ENCODE measurements at regions not wholly inside any gene's neighbourhood (a gene's known extent, or its start where the extent isn't known, plus 50 kb on each side); places are given as distances from the start of the nearest gene placed in this dataset.
"Not testable (repeated sequence)": the region's sequence is repeated elsewhere in the genome, so short reads cannot be mapped to it uniquely, and the experiment has no call there.

DNA sequence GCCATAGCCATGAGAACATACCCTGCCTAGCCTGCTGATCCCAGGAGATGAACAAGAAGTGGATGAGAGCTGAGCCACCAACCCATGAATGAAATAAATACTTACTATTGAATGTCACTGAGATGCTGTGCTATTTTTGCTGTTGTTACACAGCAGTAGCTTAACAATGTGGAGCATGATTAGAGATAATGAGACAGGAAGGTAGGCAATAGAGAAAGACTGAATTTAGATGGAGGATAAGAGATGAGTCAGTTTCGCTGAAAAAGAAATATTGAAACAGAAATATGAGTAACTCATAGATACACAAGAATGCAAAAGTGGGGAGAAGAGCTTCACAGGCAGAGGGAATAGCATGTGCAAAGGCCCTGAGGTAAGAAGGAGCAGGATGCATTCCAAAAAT, 94.9 kb upstream of the TOP1 start:
- DNase-seq (ENCODE audit: low read depth), result no peak

GRCh38 chr20:40938020-40938419, 90.6 kb upstream of the TOP1 start:
- DNase-seq (ENCODE audit: low read depth), result no peak

- DNase-seq (ENCODE audit: low read depth), result no peak
Measured at GRCh38 chr20:40939667-40940066, 89.0 kb upstream of the TOP1 start.

GRCh38 chr20:40941133-40941610, 87.5 kb upstream of the TOP1 start:
- DNase-seq (ENCODE audit: low read depth), result no peak

DNA sequence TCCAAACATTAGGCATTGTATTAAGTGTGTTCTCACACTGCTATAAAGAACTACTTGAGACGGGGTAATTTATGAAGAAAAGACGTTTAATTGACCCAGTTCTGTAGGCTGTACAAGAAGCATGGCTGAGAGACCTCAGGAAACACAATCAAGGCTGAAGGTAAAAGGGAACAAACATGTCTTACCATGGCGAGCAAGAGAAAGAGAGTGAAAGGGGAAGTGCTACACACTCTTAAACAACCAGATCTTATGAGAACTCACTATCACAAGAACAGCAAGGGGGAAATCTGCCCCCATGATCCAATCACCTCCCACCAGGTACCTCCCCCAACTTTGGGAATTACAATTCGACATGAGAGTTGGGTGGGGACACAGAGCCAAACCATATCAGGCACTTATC, 86.6 kb upstream of the TOP1 start:
- no peak for DNase-seq (ENCODE audit: low read depth)

- DNase-seq (ENCODE audit: low read depth), result no peak
Measured at GRCh38 chr20:40942775-40943174, 85.8 kb upstream of the TOP1 start.

DNA sequence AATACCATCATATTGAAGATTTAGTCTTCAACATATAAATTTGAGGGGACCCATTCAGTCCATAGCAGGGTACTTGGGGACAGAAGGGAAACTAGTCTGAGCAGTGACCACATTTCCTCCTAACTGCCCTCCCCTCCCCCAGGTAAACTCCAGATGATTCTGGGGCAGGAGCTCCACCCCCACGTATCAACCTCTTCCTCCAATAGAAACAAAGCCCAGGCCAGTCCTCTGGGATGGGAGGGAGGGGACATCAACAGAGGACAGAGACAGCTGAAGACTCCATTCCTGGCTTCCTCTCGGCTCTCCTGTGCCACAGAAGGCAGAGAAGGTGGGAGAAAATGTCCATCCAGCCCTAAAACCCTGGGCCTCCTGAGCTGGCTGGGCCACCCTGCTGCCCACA, 85.0 kb upstream of the TOP1 start:
- no peak for DNase-seq (ENCODE audit: low read depth)

GRCh38 chr20:40945189-40945588, 83.4 kb upstream of the TOP1 start:
- no peak for DNase-seq (ENCODE audit: low read depth)

DNA sequence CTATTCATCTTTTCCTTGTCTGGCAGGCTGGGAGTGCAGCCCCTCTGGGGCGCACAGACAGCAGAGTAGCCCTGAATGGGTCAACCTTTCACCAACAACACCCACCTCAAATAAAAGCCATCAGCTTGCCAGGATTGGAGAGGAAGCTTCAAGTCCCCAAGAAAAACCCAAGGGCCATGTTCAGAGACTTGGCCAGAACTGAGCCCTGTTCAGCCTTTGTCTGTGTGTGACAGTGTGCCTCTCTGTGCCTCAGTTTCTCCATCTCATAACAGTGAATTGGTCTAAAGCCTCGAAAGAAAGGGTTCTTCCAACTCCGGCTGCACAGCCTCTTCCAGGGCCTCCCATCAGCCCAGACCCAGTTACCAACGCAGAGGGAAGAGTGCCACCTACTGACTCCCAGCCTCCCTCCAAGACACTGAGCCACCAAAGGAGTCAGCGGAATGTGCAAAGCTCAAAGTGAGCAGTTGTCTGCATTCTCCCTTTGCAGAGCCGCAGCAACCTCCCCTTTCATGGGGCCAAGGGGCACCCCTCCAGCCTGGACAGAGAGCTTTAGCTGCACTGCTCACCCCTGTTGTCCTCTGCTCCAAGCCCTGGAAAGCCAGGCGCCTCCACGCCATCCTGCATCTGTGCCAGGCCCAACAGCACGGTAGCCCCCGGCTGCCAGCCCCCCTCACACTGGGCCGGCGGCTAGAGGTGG, 82.7 kb upstream of the TOP1 start:
- peak; percentile 69 for DNase-seq (ENCODE audit: low read depth)

GRCh38 chr20:40946451-40946850, 82.2 kb upstream of the TOP1 start:
- no peak for DNase-seq (ENCODE audit: low read depth)

DNA sequence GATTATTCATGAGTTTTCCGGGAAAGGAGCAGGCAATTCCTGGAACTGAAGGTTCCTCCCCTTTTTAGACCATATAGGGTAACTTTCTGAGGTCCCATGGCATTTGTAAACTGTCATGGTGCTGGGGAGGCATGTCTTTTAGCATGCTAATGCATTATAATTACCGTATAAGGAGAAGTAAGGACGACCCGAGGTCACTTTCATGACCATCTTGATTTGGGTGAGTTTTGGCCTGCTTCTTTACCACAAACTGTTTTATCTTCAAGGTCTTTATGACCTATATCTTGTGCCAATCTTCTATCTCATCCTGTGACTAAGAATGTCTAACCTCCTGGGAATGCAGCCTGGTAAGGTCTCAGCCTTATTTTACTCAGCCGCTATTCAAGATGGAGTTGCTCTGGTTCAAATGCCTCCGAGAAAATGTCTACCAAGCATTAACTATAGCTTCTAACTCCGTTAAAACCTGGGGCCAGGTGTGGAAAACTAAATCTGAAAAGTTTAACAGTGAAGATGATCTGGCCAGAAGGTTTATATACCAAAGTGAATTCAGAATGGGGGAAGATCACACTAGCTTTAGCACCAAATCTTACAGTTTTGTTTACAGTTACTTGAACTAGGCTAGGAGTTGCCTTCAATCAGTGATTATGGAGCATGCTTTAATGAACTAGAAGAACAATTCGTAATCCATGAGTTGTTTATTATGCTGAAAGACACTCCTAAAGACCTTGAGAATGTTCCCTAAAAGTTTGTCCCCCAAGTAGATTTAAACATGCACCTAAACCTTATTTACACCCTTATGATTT, 80.0 kb upstream of the TOP1 start:
- peak; percentile 24 for DNase-seq (ENCODE audit: low read depth)

DNA sequence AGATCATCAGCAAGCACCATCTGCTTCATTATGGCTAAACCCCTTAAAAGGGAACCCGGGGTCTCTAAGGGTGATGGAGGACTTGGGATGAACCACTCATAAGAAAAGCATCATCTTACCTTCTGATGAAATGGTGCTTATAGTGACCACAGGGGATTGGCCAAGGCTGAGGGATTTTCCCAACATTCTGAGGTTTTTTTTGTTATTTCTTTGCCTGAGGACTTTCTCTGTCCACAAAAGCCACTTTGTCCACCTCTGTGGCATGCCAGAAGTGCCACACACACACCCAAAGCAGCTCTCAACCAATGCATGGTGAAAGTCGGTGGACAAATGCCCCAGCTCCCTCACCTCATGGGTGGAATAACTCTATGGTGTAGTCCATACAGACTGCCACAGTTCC, 79.3 kb upstream of the TOP1 start:
- no peak for DNase-seq (ENCODE audit: low read depth)

DNA sequence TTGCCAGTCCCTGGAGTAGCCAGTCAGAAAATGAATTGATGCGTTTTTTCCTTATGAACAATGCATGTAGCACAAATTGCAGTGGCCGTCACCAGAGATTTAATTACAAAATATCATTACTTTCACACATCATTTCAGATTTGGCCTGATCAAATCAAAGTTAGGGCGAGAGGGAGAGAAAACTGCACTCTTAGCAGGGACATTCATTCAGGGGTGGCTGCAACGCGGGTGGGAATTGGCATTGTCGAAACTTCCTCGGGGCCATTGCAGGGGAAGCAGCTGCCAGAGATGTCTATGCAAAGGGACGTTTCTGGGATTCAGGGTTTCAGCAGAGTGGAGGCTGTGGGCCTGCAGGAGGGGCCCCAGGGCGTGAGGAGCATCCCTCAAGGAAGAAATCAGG, 76.5 kb upstream of the TOP1 start:
- DNase-seq (ENCODE audit: low read depth), result no peak

GRCh38 chr20:40953416-40953815, 75.2 kb upstream of the TOP1 start:
- no peak for DNase-seq (ENCODE audit: low read depth)

- DNase-seq (ENCODE audit: low read depth), result peak; percentile 48
Measured at GRCh38 chr20:40953856-40954255, 74.8 kb upstream of the TOP1 start.

DNA sequence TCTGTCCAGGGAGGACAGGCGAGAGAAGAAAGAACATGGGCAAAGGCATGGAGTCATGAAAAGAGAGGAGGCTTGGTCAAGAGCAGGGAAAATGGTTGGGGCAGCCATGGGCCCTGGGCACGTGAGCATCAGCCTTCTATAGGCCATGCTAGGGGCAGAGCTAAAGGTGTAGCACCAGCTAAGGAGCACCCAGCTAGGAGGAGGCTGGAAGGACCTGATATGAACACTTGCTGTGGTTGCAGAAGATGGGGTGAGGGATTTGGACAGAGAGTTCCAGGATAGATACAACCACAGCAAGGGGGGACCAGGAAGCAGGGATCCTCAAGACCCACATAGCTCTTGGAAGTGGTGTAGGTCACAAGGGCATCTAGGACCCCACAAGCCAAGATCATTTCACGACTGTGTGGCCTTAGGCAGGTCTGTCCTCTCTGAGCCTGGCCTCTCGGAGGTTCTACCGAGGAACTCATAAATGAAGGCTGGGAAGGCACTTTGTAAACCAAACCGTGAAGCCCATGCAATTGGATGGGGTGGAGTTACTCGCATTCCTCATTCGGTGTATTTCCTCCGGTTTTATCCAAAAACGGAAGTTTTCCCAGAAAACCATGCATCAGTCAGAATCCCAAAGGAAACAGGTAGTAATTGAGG, 74.0 kb upstream of the TOP1 start:
- no peak for DNase-seq (ENCODE audit: low read depth)

GRCh38 chr20:40955326-40955725, 73.3 kb upstream of the TOP1 start:
- DNase-seq (ENCODE audit: low read depth), result no peak

DNA sequence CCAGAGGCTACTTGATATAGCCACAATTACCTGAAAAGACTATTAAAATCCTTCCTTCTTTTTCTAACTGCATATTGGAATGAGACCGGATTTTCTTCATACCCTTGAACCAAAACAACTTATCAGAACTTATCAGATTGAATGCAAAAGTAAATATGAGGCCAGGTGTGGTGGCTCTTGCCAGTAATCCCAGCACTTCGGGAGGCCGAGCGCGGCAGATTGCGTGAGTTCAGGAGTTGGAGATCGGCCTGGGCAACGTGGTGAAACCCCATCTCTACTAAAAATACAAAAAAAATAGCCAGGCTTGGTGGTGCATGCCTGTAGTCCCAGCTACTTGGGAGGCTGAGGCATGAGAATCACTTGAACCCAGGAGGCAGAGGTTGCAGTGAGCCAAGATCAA, 72.8 kb upstream of the TOP1 start:
- DNase-seq (ENCODE audit: low read depth), result not testable (repeated sequence)

DNA sequence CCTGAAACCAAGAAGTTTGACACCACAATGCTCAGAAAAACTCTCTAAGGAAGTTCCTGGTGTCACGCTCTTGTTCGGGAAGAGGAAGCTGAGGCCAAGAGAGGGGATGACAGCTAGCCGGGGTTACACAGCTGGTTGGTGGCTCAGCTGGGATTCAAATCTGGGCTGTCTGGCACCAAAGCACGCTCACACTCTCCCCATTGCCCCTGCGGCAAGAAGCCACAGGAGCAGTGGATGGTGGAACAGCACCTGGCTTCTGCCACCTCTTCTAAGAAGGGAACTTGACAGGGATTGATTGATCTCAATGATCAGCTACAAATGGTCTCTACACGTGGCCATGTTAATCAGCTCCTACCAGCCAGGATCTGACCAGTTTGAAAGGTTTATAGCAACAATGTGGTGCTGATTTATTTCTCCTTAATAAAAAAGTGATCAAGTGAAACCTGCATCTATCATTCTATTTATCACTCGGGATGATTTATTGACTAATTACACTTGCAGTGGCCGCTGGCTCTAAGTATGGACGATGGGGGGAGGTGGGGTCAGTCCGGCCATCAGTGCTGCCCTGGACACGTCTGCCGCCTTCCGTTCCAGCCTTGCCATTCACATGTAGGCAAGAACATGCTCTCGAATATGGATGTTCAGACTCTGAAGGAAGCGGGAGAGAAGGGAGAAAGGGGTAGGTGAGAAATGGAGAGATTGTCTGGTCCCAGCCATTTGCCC, 71.9 kb upstream of the TOP1 start:
- no peak for DNase-seq (ENCODE audit: low read depth)

DNA sequence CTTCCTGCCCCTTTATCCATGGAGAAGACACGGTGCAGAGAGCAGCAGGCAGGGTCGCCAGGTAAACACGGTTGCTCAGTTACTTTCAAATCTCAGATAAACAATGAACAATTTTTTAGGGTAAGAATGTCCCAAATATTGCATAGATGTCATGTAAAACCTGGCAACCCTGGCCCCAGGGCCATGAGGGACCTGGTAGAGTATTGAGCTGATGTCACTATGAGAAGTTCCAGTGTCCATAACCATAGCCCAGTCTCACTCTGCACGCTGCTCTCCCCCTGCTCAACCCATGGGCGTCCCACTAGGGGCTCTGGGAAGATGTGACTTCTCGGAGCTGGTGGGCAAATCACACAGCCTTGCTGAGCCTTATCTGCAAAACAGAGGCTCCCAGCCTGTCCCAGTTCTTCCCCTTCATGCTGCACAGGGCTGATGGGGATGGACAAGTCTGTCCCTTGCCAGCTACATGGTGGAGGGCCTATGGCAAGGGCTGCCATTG, 71.3 kb upstream of the TOP1 start:
- DNase-seq (ENCODE audit: low read depth), result no peak

DNA sequence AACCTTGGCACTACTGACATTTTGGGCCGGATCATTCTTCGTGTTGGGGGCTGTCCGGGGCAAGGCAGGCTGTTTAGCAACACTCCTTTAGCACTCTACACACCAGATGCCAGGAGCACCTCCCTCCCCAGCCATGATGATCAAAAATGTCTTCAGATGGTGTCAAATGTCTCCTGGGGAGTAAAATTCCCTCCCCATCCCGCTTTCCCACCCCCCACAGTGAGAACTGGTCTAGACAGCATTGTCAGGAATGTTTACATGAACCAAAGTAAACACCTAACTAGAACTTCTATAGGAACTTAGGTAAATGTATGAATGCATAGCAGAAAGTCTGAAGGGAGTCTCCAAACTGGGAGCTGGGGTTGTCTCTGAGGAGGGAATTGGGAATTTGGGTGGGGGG, 70.0 kb upstream of the TOP1 start:
- DNase-seq (ENCODE audit: low read depth), result no peak
